Transverse colon (tissue), 3 donors: ENCODE measurements at regions not wholly inside any gene's neighbourhood (a gene's known extent, or its start where the extent isn't known, plus 50 kb on each side); places are given as distances from the start of the nearest gene placed in this dataset.

Source experiments
- EP300 ChIP-seq: sonication (generic); formaldehyde crosslinking; IDR thresholded peaks from one replicate; pipeline ENCODE4 v1.6.1; 2017; ENCODE audit warnings: antibody characterized with exemption, low read depth
- POLR2A ChIP-seq: fragments of 450-650 bp; IDR thresholded peaks from one replicate; pipeline ENCODE4 v1.6.1; 2016; ENCODE audit warnings: antibody characterized with exemption, mild to moderate bottlenecking, moderate library complexity
- POLR2AphosphoS5 ChIP-seq, 3 donors: sonication (generic); formaldehyde crosslinking; IDR thresholded peaks; one replicate each; pipeline ENCODE4 v1.6.1; 2016; ENCODE audit warnings: antibody characterized with exemption in 3 of 3

GRCh38 chr14:87094913-87095312, 898.1 kb downstream of the GALC start:
- no peak for TF ChIP-seq POLR2AphosphoS5 (IDR thresholded peaks at IDR 0.05)
- no peak for TF ChIP-seq EP300
- no peak for TF ChIP-seq POLR2A
